K562 (cell line): ENCODE measurements at regions not wholly inside any gene's neighbourhood (a gene's known extent, or its start where the extent isn't known, plus 50 kb on each side); places are given as distances from the start of the nearest gene placed in this dataset.

ENCODE experiments used
- ATAC-seq: fragments of 200-7000 bp; cut with Tn5 transposase; 3 replicates; pipeline ENCODE4 v1.9.1; 2020; ENCODE audit warnings: moderate library complexity
- BruUV-seq: library from RNA; stranded (reverse); fragments of 400-500 nt; replicated peaks from 2 replicates; lab custom pipeline; 2021; lab: Mats Ljungman, UMichigan
- CTCF ChIA-PET: fragments of 300-600 bp; formaldehyde crosslinking; extraction: SDS; loops from one replicate; lab custom pipeline; 2021; ENCODE audit warnings: low intra/inter-chr PET ratio; lab: Yijun Ruan, JAX
- POLR2A ChIA-PET: fragments of 300-600, 350-650 bp; sonication (Branson Sonifier 250); formaldehyde crosslinking; extraction: SDS; loops from one replicate; lab custom pipeline; 2021; ENCODE audit warnings: antibody characterized with exemption, inconsistent platforms; lab: Yijun Ruan, JAX
- DNase-seq, 4 experiments: peaks; one replicate each; pipeline versions ENCODE4 v3.0.0 to v3.0.0-alpha.2; 2011 to 2018; ENCODE audit warnings: low spot score in 3 of 4, mixed read lengths in 3 of 4; ENCODE audit errors: extremely low read depth in 1 of 4
- FAIRE-seq: peaks from 2 replicates; lab custom pipeline; 2011; peaks lifted over from hg19 to GRCh38; lab: Jason Lieb, UNC
- H2AFZ ChIP-seq: 2 replicates; pipeline ENCODE4 v1.6.0; 2011; ENCODE audit warnings: low read depth, low read length, control low read depth, inconsistent platforms
- H3K27ac ChIP-seq: fragments of 200-600 bp; 3 replicates; pipeline ENCODE4 v1.8.0; 2011; ENCODE audit warnings: low read depth, mild to moderate bottlenecking, control low read depth, inconsistent platforms, low read length, moderate library complexity, mixed read lengths; ENCODE audit errors: extremely low read depth
- H3K27me3 ChIP-seq, 2 experiments: fragments of 300-600 bp in 1 of 2; 2 replicates in 1 of 2; 3 replicates in 1 of 2; pipeline versions ENCODE4 v1.6.0 to v1.8.0; 2011; ENCODE audit warnings: inconsistent platforms in 2 of 2, low read length in 2 of 2, mild to moderate bottlenecking in 1 of 2, mixed read lengths in 1 of 2, moderate library complexity in 1 of 2; ENCODE audit not compliant: control insufficient read depth in 2 of 2, insufficient read depth in 2 of 2
- H3K36me3 ChIP-seq: fragments of 300-600 bp; 3 replicates; pipeline ENCODE4 v1.8.0; 2011; ENCODE audit warnings: mild to moderate bottlenecking, low read length, inconsistent platforms; ENCODE audit not compliant: control insufficient read depth, insufficient read depth
- H3K4me1 ChIP-seq, 2 experiments: fragments of 200-600 bp in 1 of 2; replicated peaks in 1 of 2; 2 replicates in 1 of 2; 3 replicates in 1 of 2; pipeline versions ENCODE4 v1.5.1 to v1.8.0; 2011; ENCODE audit warnings: inconsistent platforms in 2 of 2, low read length in 2 of 2, mild to moderate bottlenecking in 1 of 2, mixed read lengths in 1 of 2, moderate library complexity in 1 of 2; ENCODE audit not compliant: control insufficient read depth in 2 of 2, insufficient read depth in 2 of 2
- H3K4me2 ChIP-seq: 2 replicates; pipeline ENCODE4 v1.6.1; 2011; ENCODE audit warnings: low read length, control low read depth, inconsistent platforms, mixed read lengths; ENCODE audit not compliant: insufficient read depth
- H3K4me3 ChIP-seq: fragments of 200-600 bp; sonication (generic), shearing (Covaris generic); 2 replicates; pipeline ENCODE4 v1.5.1; 2016; ENCODE audit warnings: control low read depth, inconsistent platforms
- H3K79me2 ChIP-seq: fragments of 200-600 bp; 3 replicates; pipeline ENCODE4 v1.8.0; 2011; ENCODE audit warnings: low read length, inconsistent platforms; ENCODE audit not compliant: control insufficient read depth, insufficient read depth
- H3K9ac ChIP-seq, 2 experiments: 2 replicates each; pipeline versions ENCODE4 v1.6.0 to v1.6.1; 2011; ENCODE audit warnings: low read depth in 2 of 2, low read length in 2 of 2, control low read depth in 1 of 2, inconsistent platforms in 1 of 2, mild to moderate bottlenecking in 1 of 2, mixed read lengths in 1 of 2; ENCODE audit not compliant: insufficient read depth in 1 of 2
- H3K9me1 ChIP-seq: one replicate; pipeline ENCODE4 v1.6.0; 2011; ENCODE audit warnings: inconsistent platforms, mild to moderate bottlenecking, low read length, moderate library complexity; ENCODE audit not compliant: control insufficient read depth, insufficient read depth
- H3K9me3 ChIP-seq: replicated peaks from 2 replicates; pipeline ENCODE4 v1.5.1; 2011; ENCODE audit warnings: low read depth, low read length, inconsistent platforms; ENCODE audit not compliant: control insufficient read depth, insufficient read depth
- H4K20me1 ChIP-seq: replicated peaks from 2 replicates; pipeline ENCODE4 v1.6.1; 2011; ENCODE audit warnings: low read length, inconsistent platforms, mixed read lengths; ENCODE audit not compliant: control insufficient read depth, insufficient read depth
- CUX1 ChIP-seq: fragments of 200-800 bp; sonication (Bioruptor generic); IDR thresholded peaks from 2 replicates; pipeline ENCODE4 v1.6.1; 2016; ENCODE audit warnings: missing genetic modification characterization, missing compliant biosample characterization
- MEIS2 ChIP-seq: fragments of 450-650 bp; IDR thresholded peaks from 2 replicates; pipeline ENCODE4 v1.6.1; 2014; ENCODE audit warnings: mild to moderate bottlenecking; ENCODE audit not compliant: partially characterized antibody
- ZNF316 ChIP-seq: fragments of 450-650 bp; IDR thresholded peaks from 2 replicates; pipeline ENCODE4 v1.6.1; 2016
- ZNF444 ChIP-seq: fragments of 250-450 bp; sonication (Bioruptor Pico); IDR thresholded peaks from 2 replicates; pipeline ENCODE4 v1.4.0; 2020; ENCODE audit warnings: mild to moderate bottlenecking, moderate library complexity
- WGBS: fragments of 100-300 bp; shearing (Covaris generic); methylation state at CpG from one replicate; pipeline ENCODE4 v1.1.6; 2016; ENCODE audit warnings: low coverage, mixed read lengths; ENCODE audit not compliant: insufficient coverage; ENCODE audit errors: missing lambda C conversion rate; 5-methylcytosine and 5-hydroxymethylcytosine counted together
- in situ Hi-C: fragments of 300-500 bp; cut with MboI; formaldehyde crosslinking; loops from 4 replicates; pipeline ENCODE4 v1.15.0; 2018; ENCODE audit warnings: inconsistent platforms, mixed read lengths
- intact Hi-C: fragments of 100-400 bp; cut with micrococcal nuclease; formaldehyde crosslinking; loops from 2 replicates; pipeline ENCODE4 v1.14.2; 2022
- TF ChIP-seq, protein P1 (sequence below): sonication (generic); formaldehyde crosslinking; IDR thresholded peaks from 2 replicates; pipeline ENCODE4 v1.8.1; 2023; ENCODE audit warnings: mild to moderate bottlenecking, missing genetic modification reagents, moderate library complexity

GRCh38 chr2:217610401-217610814 is 392.4 kb downstream of the TNS1 start:
- Histone ChIP-seq H2AFZ (no peak overlapping the region), H3K79me2 (no peaks in the 10 kb centered on the region), H3K9ac (no peak overlapping the region), H3K4me3 (no peak overlapping the region), H3K27me3 (peaks cover 0 to 12% of the 10 kb centered on the region in 2 experiments; a peak in 2 of 5 replicates), H3K27ac (no peak overlapping the region), H3K4me2 (no peak overlapping the region), H3K9me1 (no peaks in the 10 kb centered on the region), H4K20me1 (no peaks in the 10 kb centered on the region), H3K36me3 (no peaks in the 10 kb centered on the region), H3K4me1 (no peaks in the 10 kb centered on the region), H3K9me3 (no peaks in the 10 kb centered on the region)
- intact Hi-C loops (no loop called here), in situ Hi-C loops (no loop called here)
- POLR2A ChIA-PET, result no interaction called here
- no peak for TF ChIP-seq ZNF316
- peak; percentile 22 for TF ChIP-seq MEIS2
- DNase-seq, result no peak
- ATAC-seq, result no peak
- BruUV-seq, result no TSS peak
- CTCF ChIA-PET, result no interaction called here
- FAIRE-seq, result no peak
- 0% methylated on average over 5 of the region's 6 CpGs for WGBS

GRCh38 chr2:217609952-217610351 is 392.8 kb downstream of the TNS1 start:
- TF ChIP-seq, protein P1, sequence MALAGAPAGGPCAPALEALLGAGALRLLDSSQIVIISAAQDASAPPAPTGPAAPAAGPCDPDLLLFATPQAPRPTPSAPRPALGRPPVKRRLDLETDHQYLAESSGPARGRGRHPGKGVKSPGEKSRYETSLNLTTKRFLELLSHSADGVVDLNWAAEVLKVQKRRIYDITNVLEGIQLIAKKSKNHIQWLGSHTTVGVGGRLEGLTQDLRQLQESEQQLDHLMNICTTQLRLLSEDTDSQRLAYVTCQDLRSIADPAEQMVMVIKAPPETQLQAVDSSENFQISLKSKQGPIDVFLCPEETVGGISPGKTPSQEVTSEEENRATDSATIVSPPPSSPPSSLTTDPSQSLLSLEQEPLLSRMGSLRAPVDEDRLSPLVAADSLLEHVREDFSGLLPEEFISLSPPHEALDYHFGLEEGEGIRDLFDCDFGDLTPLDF, result no peak
- no peak for TF ChIP-seq ZNF444 (CRISPR knock-in tag)
- TF ChIP-seq CUX1 (CRISPR knock-in tag), result no peak
- no peaks in the 10 kb centered on the region for H3K9me3 ChIP-seq
- H3K9ac ChIP-seq, result no peak overlapping the region
- no peak overlapping the region for H3K4me3 ChIP-seq
- H3K36me3 ChIP-seq, result no peaks in the 10 kb centered on the region
- 0% methylated on average over 2 of the region's 3 CpGs for WGBS
- no peaks in the 10 kb centered on the region for H3K4me1 ChIP-seq
- FAIRE-seq, result no peak
- CTCF ChIA-PET, result no interaction called here
- no peak overlapping the region for H2AFZ ChIP-seq
- no peaks in the 10 kb centered on the region for H4K20me1 ChIP-seq
- ATAC-seq, result no peak
- no peak overlapping the region for H3K4me2 ChIP-seq
- no peaks in the 10 kb centered on the region for H3K79me2 ChIP-seq
- DNase-seq, result no peak
- H3K9me1 ChIP-seq, result no peaks in the 10 kb centered on the region
- intact Hi-C loops (no loop called here), in situ Hi-C loops (no loop called here)
- H3K27ac ChIP-seq, result no peak overlapping the region
- BruUV-seq, result no TSS peak
- POLR2A ChIA-PET, result no interaction called here
- peaks cover 0 to 12% of the 10 kb centered on the region in 2 experiments; a peak in 2 of 5 replicates for H3K27me3 ChIP-seq
